Right lobe of liver (tissue), 6 donors: ENCODE measurements at regions not wholly inside any gene's neighbourhood (a gene's known extent, or its start where the extent isn't known, plus 50 kb on each side); places are given as distances from the start of the nearest gene placed in this dataset.

Experiments
- ATAC-seq, 4 donors: fragments of 200-7000 bp; cut with Tn5 transposase; one replicate each; pipeline ENCODE4 v1.9.1; 2020; ENCODE audit warnings: mild to moderate bottlenecking in 4 of 4, moderate library complexity in 4 of 4
- DNase-seq, 3 donors: peaks; one replicate each; pipeline ENCODE4 v3.0.0-alpha.2; 2020
- H3K27ac ChIP-seq, 3 donors: fragments of 200-600 bp; one replicate each; pipeline ENCODE4 v1.8.0; 2022
- H3K27me3 ChIP-seq, 2 donors: fragments of 200-600 bp; one replicate each; pipeline ENCODE4 v1.8.0; 2022
- H3K36me3 ChIP-seq, 4 donors: fragments of 200-600 bp; sonication (generic) in 1 of 4; one replicate each; pipeline versions ENCODE4 v1.5.1 to v1.8.0; 2017 to 2022; ENCODE audit warnings: control low read depth in 1 of 4
- H3K4me1 ChIP-seq, 4 donors: fragments of 200-600 bp; sonication (generic) in 1 of 4; one replicate each; pipeline versions ENCODE4 v1.5.1 to v1.8.0; 2017 to 2022; ENCODE audit warnings: control low read depth in 1 of 4
- H3K4me3 ChIP-seq, 3 donors: fragments of 200-600 bp; one replicate each; pipeline ENCODE4 v1.8.0; 2022
- H3K9me3 ChIP-seq, 4 donors: fragments of 200-600 bp; sonication (generic) in 1 of 4; one replicate each; pipeline versions ENCODE4 v1.5.1 to v1.8.0; 2017 to 2022; ENCODE audit warnings: control low read depth in 1 of 4
- CTCF ChIP-seq, 4 donors: fragments of 200-600 bp in 3 of 4; fragments of 450-650 bp in 1 of 4; IDR thresholded peaks; one replicate each; pipeline versions ENCODE4 v1.5.1 to v1.8.0; 2016 to 2022; ENCODE audit warnings: antibody characterized with exemption in 4 of 4, mild to moderate bottlenecking in 2 of 4
- POLR2A ChIP-seq: fragments of 450-650 bp; IDR thresholded peaks from one replicate; pipeline ENCODE4 v1.6.1; 2017; ENCODE audit warnings: antibody characterized with exemption, mild to moderate bottlenecking
- WGBS: methylation state at CpG from one replicate; pipeline ENCODE4 v1.1.6; 2018; ENCODE audit warnings: low coverage, low lambda C conversion rate; ENCODE audit not compliant: insufficient coverage; ENCODE audit errors: missing lambda C conversion rate; 5-methylcytosine and 5-hydroxymethylcytosine counted together
- intact Hi-C, 2 donors: fragments of 100-400 bp; cut with DNase I; formaldehyde crosslinking; loops; one replicate each; pipeline versions ENCODE4 v1.11.2 to v1.14.1; 2022
- donor health status: DM: no; HTN: yes; CAD: no.
- donor health status: DM: no; HTN: no; CAD: no.
- donor health status: DM: no; HTN: no; CAD: no.
- donor health status: DM: no; HTN: yes; CAD: no.
- donor health status: DM: no; HTN: yes; CAD: no.

DNA sequence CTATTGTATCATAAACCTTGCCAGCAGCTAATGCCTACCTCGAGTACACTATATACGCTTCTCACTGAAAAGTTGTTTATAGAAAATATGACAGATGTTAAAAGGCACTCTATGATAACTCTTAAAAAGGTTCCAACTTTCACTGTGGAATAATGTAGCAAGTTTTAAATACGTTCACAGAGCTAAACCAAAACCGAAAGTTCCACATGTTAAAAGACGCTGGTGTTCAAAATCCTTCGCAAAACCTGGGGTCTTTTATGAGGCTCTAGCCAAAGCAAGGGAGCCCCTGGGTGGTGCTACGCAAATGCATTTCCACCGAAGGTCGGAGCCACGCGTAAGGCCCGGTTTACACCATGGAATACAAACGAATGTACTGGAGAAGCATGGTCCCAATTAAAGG lies 103.7 kb upstream of the TENM3 start:
- H3K4me3 ChIP-seq = peak overlapping the region in 1 of 3 donors; percentile 38

GRCh38 chr4:182140547-182140946 lies 102.7 kb upstream of the TENM3 start:
- 16% methylated on average over 11 of the region's 16 CpGs for WGBS
- Histone ChIP-seq H3K27me3 (peaks cover 0 to 17% of the 10 kb centered on the region in 2 donors), H3K36me3 (no peaks in the 10 kb centered on the region), H3K4me3 (no peak overlapping the region), H3K27ac (no peak overlapping the region), H3K4me1 (peaks cover 0 to 26% (median 10%) of the 10 kb centered on the region in 4 donors), H3K9me3 (no peaks in the 10 kb centered on the region)
- intact Hi-C loops = no loop called here
- DNase-seq (no peak), ATAC-seq (no peak)
- TF ChIP-seq POLR2A (no peak), CTCF (IDR thresholded peaks at IDR 0.05) (no peak)

More for the DNA sequence above, 103.7 kb upstream of the TENM3 start:
- ATAC-seq (no peak), DNase-seq (no peak)
- TF ChIP-seq CTCF (IDR thresholded peaks at IDR 0.05) = no peak
- TF ChIP-seq POLR2A = no peak
- H3K27ac ChIP-seq = no peak overlapping the region
- peaks cover 0 to 22% (median 10%) of the 10 kb centered on the region in 4 donors for H3K4me1 ChIP-seq
- no peaks in the 10 kb centered on the region for H3K36me3 ChIP-seq
- 36% methylated on average over 13 of the region's 13 CpGs for WGBS
- no peaks in the 10 kb centered on the region for H3K9me3 ChIP-seq
- intact Hi-C loops = no loop called here
- peaks cover 0 to 9% of the 10 kb centered on the region in 2 donors for H3K27me3 ChIP-seq

- Histone ChIP-seq H3K4me1 (peaks cover 0 to 26% (median 10%) of the 10 kb centered on the region in 4 donors), H3K27ac (no peak overlapping the region), H3K4me3 (no peak overlapping the region), H3K27me3 (peaks cover 0 to 19% of the 10 kb centered on the region in 2 donors), H3K9me3 (no peaks in the 10 kb centered on the region), H3K36me3 (no peaks in the 10 kb centered on the region)
- no peak for ATAC-seq
- no peak for TF ChIP-seq CTCF (IDR thresholded peaks at IDR 0.05)
- no peak for TF ChIP-seq POLR2A
- whole genome bisulfite sequencing = 6% methylated on average over 9 of the region's 26 CpGs
- DNase-seq = no peak
- intact Hi-C loops = no loop called here
Observed at GRCh38 chr4:182141061-182141460, 102.1 kb upstream of the TENM3 start.

DNA sequence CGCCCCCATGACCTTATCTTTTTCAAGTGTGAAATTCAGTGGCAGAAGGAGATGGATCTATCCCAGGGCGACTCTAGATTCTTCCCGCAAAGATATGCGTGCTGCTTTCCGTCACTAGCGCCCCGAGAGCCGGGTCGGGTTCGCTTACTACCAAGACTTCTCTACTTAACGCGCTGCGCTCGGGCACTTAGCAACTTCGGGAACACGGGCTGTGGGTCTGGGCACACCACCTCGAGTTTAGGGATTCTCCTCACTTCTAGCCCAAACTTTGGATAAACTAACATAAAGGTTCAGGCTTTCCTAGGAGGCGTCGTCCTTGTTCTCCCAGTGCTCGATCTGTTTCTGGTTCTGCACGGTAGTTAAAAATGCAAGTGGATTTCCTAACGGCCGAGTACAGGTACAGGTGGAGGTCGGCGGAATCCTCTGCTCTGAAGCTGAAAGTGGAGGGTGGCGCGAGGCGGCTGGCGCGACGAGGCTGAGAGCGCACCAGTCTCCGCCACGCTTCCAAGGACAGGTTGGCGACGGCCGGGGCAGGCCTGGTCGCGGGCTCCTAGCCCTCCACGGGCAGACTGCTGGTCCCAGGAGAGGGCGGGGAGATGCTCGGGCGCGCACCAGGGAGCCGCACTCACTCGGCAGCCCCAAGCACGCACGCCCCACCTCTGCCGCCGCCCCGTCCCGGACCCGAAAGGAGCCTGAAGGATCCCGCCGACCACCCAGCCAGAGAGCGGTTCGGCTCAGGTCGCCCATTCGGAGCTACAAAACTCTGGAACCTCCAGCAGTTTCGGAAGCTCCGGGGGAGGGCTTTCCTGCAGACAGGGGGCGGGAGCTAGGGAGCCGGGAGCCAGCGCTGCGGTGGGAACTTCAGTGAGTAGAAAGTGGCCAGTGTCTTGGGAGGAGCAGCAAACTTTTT lies 100.8 kb upstream of the TENM3 start:
- TF ChIP-seq CTCF (IDR thresholded peaks at IDR 0.05) (no peak), POLR2A (no peak)
- DNase-seq (no peak), ATAC-seq (peak; percentile 29 to 51 (median 45))
- H3K4me1 ChIP-seq = peaks cover 0 to 26% (median 10%) of the 10 kb centered on the region in 4 donors
- intact Hi-C loops = no loop called here
- H3K36me3 ChIP-seq = no peaks in the 10 kb centered on the region
- 10% methylated on average over 33 of the region's 65 CpGs for WGBS
- H3K4me3 ChIP-seq = peak overlapping the region; percentile 5 to 19 (median 14)
- H3K27ac ChIP-seq = no peak overlapping the region
- H3K27me3 ChIP-seq = peaks cover 0 to 26% of the 10 kb centered on the region in 2 donors
- H3K9me3 ChIP-seq = no peaks in the 10 kb centered on the region
